HFFc6 (cell line): ENCODE measurements at regions not wholly inside any gene's neighbourhood (a gene's known extent, or its start where the extent isn't known, plus 50 kb on each side); places are given as distances from the start of the nearest gene placed in this dataset.

Experiments used
- DNase-seq: peaks from one replicate; pipeline ENCODE4 v3.0.0-alpha.2; 2018
- H3K27ac Mint-ChIP-seq: 2 replicates; pipeline ENCODE4 v1.8.0; 2020; ENCODE audit warnings: mild to moderate bottlenecking, mixed read lengths
- H3K27me3 Mint-ChIP-seq: 2 replicates; pipeline ENCODE4 v1.8.0; 2021; ENCODE audit warnings: mild to moderate bottlenecking, moderate library complexity, mixed read lengths; ENCODE audit not compliant: insufficient read depth
- H3K36me3 Mint-ChIP-seq: 2 replicates; pipeline ENCODE4 v1.8.0; 2021; ENCODE audit warnings: low read depth, mixed read lengths
- H3K4me1 Mint-ChIP-seq: 2 replicates; pipeline ENCODE4 v1.8.0; 2020; ENCODE audit warnings: low read depth, mixed read lengths
- H3K4me3 Mint-ChIP-seq: 2 replicates; pipeline ENCODE4 v1.8.0; 2020; ENCODE audit warnings: mild to moderate bottlenecking, moderate library complexity, mixed read lengths
- H3K9me3 Mint-ChIP-seq: 2 replicates; pipeline ENCODE4 v1.8.0; 2020; ENCODE audit warnings: mild to moderate bottlenecking, mixed read lengths
- TF ChIP-seq, protein P1 (sequence below): fragments of 200-600 bp; sonication (generic); IDR thresholded peaks from 2 replicates; pipeline ENCODE4 v1.5.0; 2021; ENCODE audit warnings: antibody characterized with exemption, mild to moderate bottlenecking

GRCh38 chr3:178474526-178474925, 61.7 kb upstream of the KCNMB2 start:
- no peak overlapping the region for H3K4me3 Mint-ChIP-seq
- TF ChIP-seq, protein P1, sequence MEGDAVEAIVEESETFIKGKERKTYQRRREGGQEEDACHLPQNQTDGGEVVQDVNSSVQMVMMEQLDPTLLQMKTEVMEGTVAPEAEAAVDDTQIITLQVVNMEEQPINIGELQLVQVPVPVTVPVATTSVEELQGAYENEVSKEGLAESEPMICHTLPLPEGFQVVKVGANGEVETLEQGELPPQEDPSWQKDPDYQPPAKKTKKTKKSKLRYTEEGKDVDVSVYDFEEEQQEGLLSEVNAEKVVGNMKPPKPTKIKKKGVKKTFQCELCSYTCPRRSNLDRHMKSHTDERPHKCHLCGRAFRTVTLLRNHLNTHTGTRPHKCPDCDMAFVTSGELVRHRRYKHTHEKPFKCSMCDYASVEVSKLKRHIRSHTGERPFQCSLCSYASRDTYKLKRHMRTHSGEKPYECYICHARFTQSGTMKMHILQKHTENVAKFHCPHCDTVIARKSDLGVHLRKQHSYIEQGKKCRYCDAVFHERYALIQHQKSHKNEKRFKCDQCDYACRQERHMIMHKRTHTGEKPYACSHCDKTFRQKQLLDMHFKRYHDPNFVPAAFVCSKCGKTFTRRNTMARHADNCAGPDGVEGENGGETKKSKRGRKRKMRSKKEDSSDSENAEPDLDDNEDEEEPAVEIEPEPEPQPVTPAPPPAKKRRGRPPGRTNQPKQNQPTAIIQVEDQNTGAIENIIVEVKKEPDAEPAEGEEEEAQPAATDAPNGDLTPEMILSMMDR = no peak
- H3K27me3 Mint-ChIP-seq = no peaks in the 10 kb centered on the region
- no peak for DNase-seq
- peaks cover 3% of the 10 kb centered on the region; the same call in 1 of the 2 replicates for H3K9me3 Mint-ChIP-seq
- H3K36me3 Mint-ChIP-seq = no peaks in the 10 kb centered on the region
- no peaks in the 10 kb centered on the region for H3K4me1 Mint-ChIP-seq
- H3K27ac Mint-ChIP-seq = no peak overlapping the region

DNA sequence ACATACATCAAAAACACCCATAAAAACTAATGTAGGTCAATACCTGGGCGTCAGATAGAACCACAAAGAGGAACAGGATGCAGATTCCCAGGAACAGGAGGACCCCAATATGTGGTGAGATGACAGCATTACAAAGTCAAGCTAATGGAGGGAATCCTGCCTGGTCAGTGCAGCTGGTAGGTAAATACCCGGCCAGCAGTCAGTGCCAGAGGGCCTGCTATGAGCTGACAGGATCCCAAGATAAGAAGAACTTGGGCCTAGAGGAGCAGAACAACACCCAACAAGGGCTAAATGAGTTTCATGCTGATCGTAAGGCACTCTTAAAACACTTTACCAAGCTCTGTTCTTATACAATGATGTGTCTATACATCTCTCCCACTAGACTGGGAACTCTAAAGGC, 61.2 kb upstream of the KCNMB2 start:
- H3K27ac Mint-ChIP-seq = no peak overlapping the region
- no peak for DNase-seq
- TF ChIP-seq, protein P1 = no peak
- H3K9me3 Mint-ChIP-seq = peaks cover 3% of the 10 kb centered on the region; the same call in 1 of the 2 replicates
- no peaks in the 10 kb centered on the region for H3K4me1 Mint-ChIP-seq
- no peaks in the 10 kb centered on the region for H3K36me3 Mint-ChIP-seq
- no peaks in the 10 kb centered on the region for H3K27me3 Mint-ChIP-seq
- no peak overlapping the region for H3K4me3 Mint-ChIP-seq

- TF ChIP-seq, protein P1 = no peak
- H3K4me1 Mint-ChIP-seq = no peaks in the 10 kb centered on the region
- no peak for DNase-seq
- no peaks in the 10 kb centered on the region for H3K27me3 Mint-ChIP-seq
- no peaks in the 10 kb centered on the region; the same call in 1 of the 2 replicates for H3K9me3 Mint-ChIP-seq
- no peak overlapping the region for H3K27ac Mint-ChIP-seq
- H3K4me3 Mint-ChIP-seq = no peak overlapping the region
- H3K36me3 Mint-ChIP-seq = no peaks in the 10 kb centered on the region
Measured at GRCh38 chr3:178476886-178477285, 59.4 kb upstream of the KCNMB2 start.

GRCh38 chr3:178479446-178479845, 56.8 kb upstream of the KCNMB2 start:
- H3K36me3 Mint-ChIP-seq = no peaks in the 10 kb centered on the region
- no peaks in the 10 kb centered on the region for H3K27me3 Mint-ChIP-seq
- DNase-seq = no peak
- H3K4me3 Mint-ChIP-seq = no peak overlapping the region
- TF ChIP-seq, protein P1 = no peak
- H3K27ac Mint-ChIP-seq = no peak overlapping the region
- no peaks in the 10 kb centered on the region; the same call in none of the 2 replicates for H3K9me3 Mint-ChIP-seq
- no peaks in the 10 kb centered on the region for H3K4me1 Mint-ChIP-seq

DNA sequence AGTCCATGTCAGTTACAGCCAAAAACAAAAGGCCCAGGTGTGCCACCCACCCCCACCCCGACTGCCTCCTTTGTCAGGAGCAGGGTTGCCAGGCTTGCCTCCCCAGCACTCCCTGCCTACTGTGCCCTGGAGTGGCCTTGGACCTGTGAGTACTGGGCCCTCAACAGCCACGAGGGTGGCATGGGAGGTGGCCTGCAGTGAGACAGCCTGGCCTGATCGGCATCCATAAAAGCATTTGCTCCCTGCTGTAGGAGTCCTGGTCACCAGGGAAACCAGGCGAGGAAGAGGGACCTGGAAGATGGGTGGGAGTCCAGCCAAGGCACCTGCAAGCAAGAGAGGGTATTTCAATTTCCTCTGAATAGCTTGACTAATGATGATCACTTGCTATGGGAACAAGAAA, 56.4 kb upstream of the KCNMB2 start:
- Mint-ChIP-seq H3K36me3 (no peaks in the 10 kb centered on the region), H3K4me1 (no peaks in the 10 kb centered on the region), H3K27ac (no peak overlapping the region), H3K27me3 (no peaks in the 10 kb centered on the region), H3K9me3 (peaks cover 2% of the 10 kb centered on the region), H3K4me3 (no peak overlapping the region)
- DNase-seq = no peak
- TF ChIP-seq, protein P1 = no peak

DNA sequence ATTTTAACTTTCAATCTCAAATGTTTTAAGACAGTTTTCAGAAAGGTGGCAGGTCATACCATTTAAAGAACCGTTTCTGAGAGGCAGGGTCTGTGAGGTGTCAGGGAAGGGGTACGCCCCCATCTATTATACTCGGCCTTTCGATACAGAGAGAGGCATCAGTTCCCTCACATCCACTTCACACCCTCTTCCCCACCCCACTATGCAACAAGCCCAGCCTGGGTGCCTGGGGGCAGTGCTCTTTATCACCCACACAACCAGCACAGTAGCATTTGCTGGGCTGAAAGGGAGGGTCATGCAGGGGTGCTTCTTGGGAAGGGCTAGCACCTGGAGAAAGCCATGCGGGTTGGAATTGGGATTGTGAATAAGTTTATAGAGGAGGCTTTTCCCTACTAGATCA, 56.0 kb upstream of the KCNMB2 start:
- H3K9me3 Mint-ChIP-seq = peaks cover 7% of the 10 kb centered on the region
- no peaks in the 10 kb centered on the region for H3K36me3 Mint-ChIP-seq
- TF ChIP-seq, protein P1 = no peak
- no peaks in the 10 kb centered on the region for H3K27me3 Mint-ChIP-seq
- no peak overlapping the region for H3K4me3 Mint-ChIP-seq
- H3K27ac Mint-ChIP-seq = no peak overlapping the region
- no peak for DNase-seq
- H3K4me1 Mint-ChIP-seq = no peaks in the 10 kb centered on the region
